ENCODE measurements at regions not wholly inside any gene's neighbourhood (a gene's known extent, or its start where the extent isn't known, plus 50 kb on each side); places are given as distances from the start of the nearest gene placed in this dataset.

- TF ChIP-seq FOXA1 (IDR thresholded peaks at IDR 0.05) (no peak), LEF1 (IDR thresholded peaks at IDR 0.05; ENCODE audit: borderline replicate concordance) (no peak), SUZ12 (IDR thresholded peaks at IDR 0.05) (no peak), PKNOX1 (IDR thresholded peaks at IDR 0.05) (no peak), HDGF (IDR thresholded peaks at IDR 0.05; ENCODE audit: borderline replicate concordance) (no peak), ELF4 (IDR thresholded peaks at IDR 0.05) (no peak)
- ChIA-PET CTCF (no interaction called here), POLR2A (no interaction called here)
- no peak for DNase-seq (ENCODE audit: extremely low spot score)
Measured at GRCh38 chr20:48260129-48260756, 475.0 kb upstream of the SULF2 start.

GRCh38 chr20:48259456-48259855 is 474.2 kb upstream of the SULF2 start:
- no peak for DNase-seq (ENCODE audit: extremely low spot score)
- ChIA-PET CTCF (no interaction called here), POLR2A (no interaction called here)
- TF ChIP-seq SUZ12 (IDR thresholded peaks at IDR 0.05) (no peak), LEF1 (IDR thresholded peaks at IDR 0.05; ENCODE audit: borderline replicate concordance) (no peak), HDGF (IDR thresholded peaks at IDR 0.05; ENCODE audit: borderline replicate concordance) (no peak), FOXK2 (IDR thresholded peaks at IDR 0.05) (no peak), FOXM1 (IDR thresholded peaks at IDR 0.05; ENCODE audit: borderline replicate concordance) (no peak), L3MBTL2 (conservative IDR thresholded peaks at IDR 0.05) (no peak)

- DNase-seq (ENCODE audit: extremely low spot score), result no peak
- CTCF ChIA-PET, result no interaction called here
- TF ChIP-seq CTBP1 (IDR thresholded peaks at IDR 0.05; ENCODE audit: borderline replicate concordance) (no peak), FOXK2 (IDR thresholded peaks at IDR 0.05) (no peak), HDGF (IDR thresholded peaks at IDR 0.05; ENCODE audit: borderline replicate concordance) (no peak), L3MBTL2 (conservative IDR thresholded peaks at IDR 0.05) (no peak), PKNOX1 (IDR thresholded peaks at IDR 0.05) (no peak), NFRKB (IDR thresholded peaks at IDR 0.05) (no peak), LEF1 (IDR thresholded peaks at IDR 0.05; ENCODE audit: borderline replicate concordance) (no peak), SUZ12 (IDR thresholded peaks at IDR 0.05) (no peak), SP1 (IDR thresholded peaks at IDR 0.05) (no peak), ARNT (IDR thresholded peaks at IDR 0.05) (no peak), ZNF384 (IDR thresholded peaks at IDR 0.05) (no peak), TARDBP (IDR thresholded peaks at IDR 0.05) (no peak), FOXM1 (IDR thresholded peaks at IDR 0.05; ENCODE audit: borderline replicate concordance) (no peak), ELF4 (IDR thresholded peaks at IDR 0.05) (no peak), BHLHE40 (IDR thresholded peaks at IDR 0.05; ENCODE audit: borderline replicate concordance) (no peak), FOXA1 (IDR thresholded peaks at IDR 0.05) (no peak)
- POLR2A ChIA-PET, result no interaction called here
Measured at GRCh38 chr20:48257833-48258232, 472.6 kb upstream of the SULF2 start.

- CTCF ChIA-PET, result no interaction called here
- TF ChIP-seq LEF1 (IDR thresholded peaks at IDR 0.05; ENCODE audit: borderline replicate concordance) (no peak), HDGF (IDR thresholded peaks at IDR 0.05; ENCODE audit: borderline replicate concordance) (no peak), FOXM1 (IDR thresholded peaks at IDR 0.05; ENCODE audit: borderline replicate concordance) (no peak), TARDBP (IDR thresholded peaks at IDR 0.05) (no peak), ARNT (IDR thresholded peaks at IDR 0.05) (no peak)
- no peak for DNase-seq (ENCODE audit: extremely low spot score)
- POLR2A ChIA-PET, result interaction anchor here (0.7 kb wide), 1 partner anchor 10 kb away, joined by 3 read pairs; no protein-coding TSS in a partner anchor
Measured at GRCh38 chr20:48247961-48248360, 462.7 kb upstream of the SULF2 start.

GRCh38 chr20:48246061-48246790 is 460.9 kb upstream of the SULF2 start:
- CTCF ChIA-PET, result no interaction called here
- no peak for DNase-seq (ENCODE audit: extremely low spot score)
- TF ChIP-seq FOXA1 (IDR thresholded peaks at IDR 0.05) (no peak), SUZ12 (IDR thresholded peaks at IDR 0.05) (no peak), CTBP1 (IDR thresholded peaks at IDR 0.05; ENCODE audit: borderline replicate concordance) (no peak), FOXM1 (IDR thresholded peaks at IDR 0.05; ENCODE audit: borderline replicate concordance) (no peak), BHLHE40 (IDR thresholded peaks at IDR 0.05; ENCODE audit: borderline replicate concordance) (no peak), NFRKB (IDR thresholded peaks at IDR 0.05) (no peak), ZNF384 (IDR thresholded peaks at IDR 0.05) (no peak), PKNOX1 (IDR thresholded peaks at IDR 0.05) (no peak), FOXK2 (IDR thresholded peaks at IDR 0.05) (no peak), HDGF (IDR thresholded peaks at IDR 0.05; ENCODE audit: borderline replicate concordance) (no peak), LEF1 (IDR thresholded peaks at IDR 0.05; ENCODE audit: borderline replicate concordance) (no peak), ELF4 (IDR thresholded peaks at IDR 0.05) (no peak), L3MBTL2 (conservative IDR thresholded peaks at IDR 0.05) (no peak), TARDBP (IDR thresholded peaks at IDR 0.05) (no peak)
- POLR2A ChIA-PET, result no interaction called here

GRCh38 chr20:48242623-48243022 is 457.3 kb upstream of the SULF2 start:
- DNase-seq (ENCODE audit: extremely low spot score), result no peak
- TF ChIP-seq LEF1 (IDR thresholded peaks at IDR 0.05; ENCODE audit: borderline replicate concordance) (no peak), FOXM1 (IDR thresholded peaks at IDR 0.05; ENCODE audit: borderline replicate concordance) (no peak), FOXK2 (IDR thresholded peaks at IDR 0.05) (no peak), ZNF384 (IDR thresholded peaks at IDR 0.05) (no peak), ELF4 (IDR thresholded peaks at IDR 0.05) (no peak), CTBP1 (IDR thresholded peaks at IDR 0.05; ENCODE audit: borderline replicate concordance) (no peak), NFRKB (IDR thresholded peaks at IDR 0.05) (no peak), SUZ12 (IDR thresholded peaks at IDR 0.05) (no peak), HDGF (IDR thresholded peaks at IDR 0.05; ENCODE audit: borderline replicate concordance) (no peak), SP1 (IDR thresholded peaks at IDR 0.05) (no peak), BHLHE40 (IDR thresholded peaks at IDR 0.05; ENCODE audit: borderline replicate concordance) (no peak)
- CTCF ChIA-PET, result no interaction called here
- POLR2A ChIA-PET, result no interaction called here

Measured in HEK293T (cell line).